HG03103 (cell line): ENCODE measurements at regions not wholly inside any gene's neighbourhood (a gene's known extent, or its start where the extent isn't known, plus 50 kb on each side); places are given as distances from the start of the nearest gene placed in this dataset.

Experiments
- ATAC-seq: cut with Tn5 transposase; IDR thresholded peaks from one replicate; pipeline ENCODE4 v1.9.1; 2021; ENCODE audit warnings: low read depth; ENCODE audit not compliant: unreplicated experiment

GRCh38 chr22:25365491-25366261, 146.2 kb downstream of the CRYBB2 start:
- no peak for ATAC-seq

GRCh38 chr22:25366408-25366807, 147.0 kb downstream of the CRYBB2 start:
- ATAC-seq, result no peak

- ATAC-seq, result no peak
These were observed 147.5 kb downstream of the CRYBB2 start for GRCh38 chr22:25366876-25367466.

DNA sequence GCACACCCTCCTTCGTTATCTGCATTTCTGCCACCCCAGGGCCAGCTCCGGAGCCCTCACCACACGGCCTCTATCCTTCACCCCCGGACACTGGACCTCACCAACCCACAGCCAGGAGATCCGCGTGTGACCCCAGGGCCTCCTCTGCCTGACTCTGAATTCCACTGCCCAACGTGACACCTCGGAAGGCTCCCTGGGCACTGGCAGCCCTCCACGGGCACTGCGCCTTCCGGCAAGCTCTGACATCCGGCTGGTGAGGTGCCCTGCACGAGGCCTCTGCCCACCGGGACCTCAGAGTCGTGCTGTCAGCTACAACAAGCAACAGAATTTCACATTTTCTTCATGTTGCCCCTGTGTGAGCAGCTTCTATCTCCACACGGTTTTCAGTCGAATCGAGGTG, 148.3 kb downstream of the CRYBB2 start:
- ATAC-seq, result no peak

GRCh38 chr22:25368271-25368670, 148.8 kb downstream of the CRYBB2 start:
- ATAC-seq, result no peak

DNA sequence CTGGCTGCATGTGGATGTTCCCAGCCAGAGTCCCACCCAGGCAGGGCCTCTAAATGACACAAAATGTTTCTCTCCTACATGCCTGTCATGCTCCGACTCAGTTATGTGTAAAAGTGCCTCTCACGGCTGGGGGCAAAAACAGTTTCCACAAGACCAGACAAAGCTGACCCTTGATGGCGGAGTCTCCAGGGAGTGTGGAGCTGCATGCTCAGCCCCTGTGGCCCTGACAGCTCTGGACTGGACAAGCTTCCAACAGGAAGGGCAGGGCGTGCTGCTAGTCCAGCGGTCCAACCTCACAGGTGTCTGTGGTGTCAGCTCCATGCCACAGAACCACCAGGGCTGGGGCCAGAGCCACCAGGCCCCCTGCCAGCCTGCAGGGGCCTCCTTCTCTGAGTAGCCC, 149.6 kb downstream of the CRYBB2 start:
- ATAC-seq, result no peak

DNA sequence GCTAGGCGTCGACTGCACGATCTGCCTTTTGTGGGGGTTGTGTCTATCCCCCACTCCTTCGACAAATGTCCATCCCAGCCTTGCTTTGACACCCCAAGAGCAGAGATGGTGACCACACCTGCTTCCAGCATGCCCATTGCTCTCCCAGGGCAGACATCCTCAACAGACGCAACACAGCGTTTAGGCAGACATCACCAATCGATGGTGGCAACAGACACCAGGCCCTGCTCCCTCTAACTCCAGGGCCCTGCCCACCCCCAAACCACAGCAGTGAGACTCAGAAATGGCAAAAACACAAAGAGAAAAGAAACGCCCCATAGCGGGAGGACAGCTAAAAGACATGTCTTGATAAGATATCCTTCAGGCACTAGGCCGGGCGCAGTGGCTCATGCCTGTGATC, 150.9 kb downstream of the CRYBB2 start:
- no peak for ATAC-seq

- ATAC-seq, result no peak
These were observed 152.7 kb downstream of the CRYBB2 start for GRCh38 chr22:25372000-25372595.

DNA sequence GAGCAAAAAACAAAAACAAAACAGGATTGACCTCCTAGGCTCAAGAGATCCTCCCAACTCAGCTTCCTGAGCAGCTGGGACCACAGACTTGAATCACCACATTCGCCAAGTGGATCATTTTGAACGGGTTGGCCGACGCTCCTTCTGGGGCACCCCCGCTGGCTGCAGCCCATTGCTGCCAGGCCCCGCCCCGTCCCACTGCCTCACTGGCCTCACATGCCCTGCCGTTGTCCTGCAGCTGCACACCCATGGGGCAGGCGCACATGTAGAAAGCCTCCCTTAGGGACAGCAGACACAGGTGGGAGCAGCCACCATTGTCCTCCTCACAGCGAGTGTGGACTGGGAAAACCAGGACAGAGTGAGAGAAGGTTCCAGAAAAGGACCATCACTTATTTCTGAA, 154.5 kb downstream of the CRYBB2 start:
- ATAC-seq, result no peak

DNA sequence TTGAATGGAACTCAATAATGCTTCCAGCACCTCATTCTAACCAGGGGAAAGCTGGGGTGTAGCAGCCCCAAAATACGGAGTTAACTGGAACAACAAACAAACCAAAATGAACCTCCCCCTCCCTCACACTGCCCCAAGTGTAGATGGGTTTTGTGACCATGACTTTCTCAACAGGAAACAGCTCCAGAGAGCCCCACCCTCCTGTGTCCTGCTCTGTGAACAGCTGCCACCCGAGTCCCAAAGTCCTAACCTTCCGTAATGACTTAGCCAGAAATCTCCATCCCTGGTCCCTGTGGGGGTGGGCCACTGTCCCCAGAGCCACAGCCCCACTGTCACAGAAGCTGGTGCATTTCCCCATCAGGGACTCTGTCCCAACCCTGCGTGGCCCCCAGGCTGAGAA, 155.4 kb downstream of the CRYBB2 start:
- no peak for ATAC-seq

- ATAC-seq, result no peak
These were observed 156.2 kb downstream of the CRYBB2 start for GRCh38 chr22:25375683-25376082.

- no peak for ATAC-seq
These were observed 158.3 kb downstream of the CRYBB2 start for GRCh38 chr22:25377699-25378098.

GRCh38 chr22:25380122-25380747, 160.8 kb downstream of the CRYBB2 start:
- ATAC-seq, result no peak

DNA sequence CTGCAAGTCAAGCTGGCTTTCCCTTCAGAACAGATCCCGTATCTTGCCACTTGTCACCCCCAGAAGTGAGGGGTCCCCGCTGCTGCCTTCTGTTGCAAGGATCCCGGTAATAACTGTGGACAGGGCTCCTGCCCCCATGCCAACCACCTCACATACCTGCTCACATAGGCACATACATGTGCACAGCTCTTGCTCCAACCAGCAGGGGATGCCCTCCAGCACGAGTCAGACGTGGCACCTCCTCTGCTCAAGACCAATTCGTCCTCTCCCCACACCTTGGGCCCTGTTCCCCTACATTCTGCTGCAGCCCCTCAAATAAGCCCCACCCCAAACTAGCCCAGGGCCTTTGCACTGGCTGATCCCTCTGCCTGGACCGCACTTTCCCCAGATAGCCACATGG, 163.3 kb downstream of the CRYBB2 start:
- no peak for ATAC-seq

DNA sequence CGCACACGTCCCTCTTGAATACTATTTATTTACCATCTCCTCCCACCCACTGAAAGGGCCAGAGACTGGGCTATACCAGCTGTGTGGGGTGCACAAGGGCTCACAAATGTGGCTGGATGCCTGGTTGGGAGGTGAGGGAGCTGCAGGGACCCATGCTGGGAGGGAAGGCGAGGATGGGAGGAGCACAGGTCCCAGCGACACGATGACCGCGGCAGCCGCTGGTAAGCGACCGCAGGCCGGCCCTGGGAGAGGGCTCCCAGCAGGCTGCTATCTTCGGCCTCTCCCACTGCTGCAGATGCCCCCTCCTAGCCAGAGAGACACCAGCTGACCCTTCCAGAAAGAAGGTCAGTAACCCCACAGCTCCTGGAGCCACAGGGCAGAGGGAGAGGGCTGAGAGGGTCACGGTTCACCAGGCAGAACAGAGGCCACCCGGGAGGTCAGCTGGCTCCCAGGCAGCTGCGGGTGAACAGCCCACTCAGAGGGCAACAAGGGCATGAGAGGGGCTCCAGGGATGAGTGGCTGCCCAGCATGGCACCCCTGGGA, 163.9 kb downstream of the CRYBB2 start:
- ATAC-seq, result no peak

GRCh38 chr22:25383892-25384291, 164.5 kb downstream of the CRYBB2 start:
- ATAC-seq, result no peak

- no peak for ATAC-seq
These were observed 167.1 kb downstream of the CRYBB2 start for GRCh38 chr22:25386538-25386884.

- no peak for ATAC-seq
These were observed 169.0 kb downstream of the CRYBB2 start for GRCh38 chr22:25388415-25388814.

GRCh38 chr22:25388866-25389540, 169.6 kb downstream of the CRYBB2 start:
- no peak for ATAC-seq

- ATAC-seq, result no peak
These were observed 170.1 kb downstream of the CRYBB2 start for GRCh38 chr22:25389541-25389919.
